ENCODE measurements at regions not wholly inside any gene's neighbourhood (a gene's known extent, or its start where the extent isn't known, plus 50 kb on each side); places are given as distances from the start of the nearest gene placed in this dataset.

DNA sequence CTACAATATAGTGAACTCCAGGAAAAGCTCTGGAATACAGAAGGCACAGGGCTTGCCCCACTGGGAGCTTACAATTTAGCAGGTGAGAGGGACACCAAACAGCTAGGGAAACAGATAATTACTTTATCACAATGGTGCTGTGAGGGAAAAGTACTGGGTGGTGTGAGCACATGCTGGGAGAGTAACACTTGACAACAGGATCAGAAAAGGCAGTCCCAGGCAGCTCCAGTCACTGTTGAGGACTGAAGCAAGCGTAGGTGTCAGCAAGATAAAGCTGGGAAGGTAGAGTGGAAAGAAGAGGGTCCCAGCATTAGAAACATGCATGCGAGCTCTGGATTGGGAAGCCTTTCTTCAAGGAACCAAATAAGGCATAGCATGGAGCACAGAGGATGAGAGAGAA is 296.0 kb downstream of the ATPSCKMT start:
- no peak overlapping the region for H3K4me3 ChIP-seq
- no peak overlapping the region for H3K4me3 Mint-ChIP-seq
- peaks cover 15% of the 10 kb centered on the region for H3K4me1 Mint-ChIP-seq
- no peak for TF ChIP-seq EZH2 (IDR thresholded peaks at IDR 0.05)
- H3K36me3 ChIP-seq: no peaks in the 10 kb centered on the region
- no peak overlapping the region for H2AFZ ChIP-seq (replicated peaks)
- no peaks in the 10 kb centered on the region for H3K9me3 ChIP-seq (ENCODE audit: low read depth)
- no peak overlapping the region for H3K27ac ChIP-seq
- no peaks in the 10 kb centered on the region for H4K20me1 ChIP-seq (ENCODE audit: low read depth)
- no peaks in the 10 kb centered on the region for H3K36me3 Mint-ChIP-seq
- H3K9me3 Mint-ChIP-seq: peaks cover 3% of the 10 kb centered on the region
- no peaks in the 10 kb centered on the region for H3K27me3 ChIP-seq
- H3K79me2 ChIP-seq (ENCODE audit: low read depth): no peaks in the 10 kb centered on the region
- H3K27ac Mint-ChIP-seq: peak overlapping the region; percentile 39
- H3K4me1 ChIP-seq: no peaks in the 10 kb centered on the region
- no peak overlapping the region for H3K4me2 ChIP-seq
- no peak for DNase-seq (ENCODE audit: low spot score)
- H3F3A ChIP-seq (ENCODE audit: low read depth): no peaks in the 10 kb centered on the region
- no peaks in the 10 kb centered on the region for H3K27me3 Mint-ChIP-seq (ENCODE audit: insufficient read depth, low read depth)
- H3K9ac ChIP-seq: no peak overlapping the region

- Histone ChIP-seq H3K9me3 (ENCODE audit: low read depth) (no peaks in the 10 kb centered on the region), H3K36me3 (no peaks in the 10 kb centered on the region), H3K4me2 (no peak overlapping the region), H3F3A (ENCODE audit: low read depth) (no peaks in the 10 kb centered on the region), H3K4me1 (peaks cover 4% of the 10 kb centered on the region), H3K27ac (no peak overlapping the region), H3K9ac (no peak overlapping the region), H3K79me2 (ENCODE audit: low read depth) (no peaks in the 10 kb centered on the region), H2AFZ (replicated peaks) (no peak overlapping the region), H3K27me3 (no peaks in the 10 kb centered on the region), H3K4me3 (no peak overlapping the region), H4K20me1 (ENCODE audit: low read depth) (no peaks in the 10 kb centered on the region)
- DNase-seq (ENCODE audit: low spot score): no peak
- peak overlapping the region; percentile 47 for H3K27ac Mint-ChIP-seq
- H3K4me3 Mint-ChIP-seq: no peak overlapping the region
- H3K4me1 Mint-ChIP-seq: peaks cover 21% of the 10 kb centered on the region
- H3K9me3 Mint-ChIP-seq: peaks cover 3% of the 10 kb centered on the region
- H3K27me3 Mint-ChIP-seq (ENCODE audit: insufficient read depth, low read depth): peaks cover 2% of the 10 kb centered on the region
- TF ChIP-seq EZH2 (IDR thresholded peaks at IDR 0.05): no peak
- no peak for TF ChIP-seq EZH2phosphoT487 (IDR thresholded peaks at IDR 0.05)
- no peak for TF ChIP-seq CTCF (IDR thresholded peaks at IDR 0.05)
- H3K36me3 Mint-ChIP-seq: no peaks in the 10 kb centered on the region
Observed at GRCh38 chr5:9951865-9952516, 297.7 kb downstream of the ATPSCKMT start.

DNA sequence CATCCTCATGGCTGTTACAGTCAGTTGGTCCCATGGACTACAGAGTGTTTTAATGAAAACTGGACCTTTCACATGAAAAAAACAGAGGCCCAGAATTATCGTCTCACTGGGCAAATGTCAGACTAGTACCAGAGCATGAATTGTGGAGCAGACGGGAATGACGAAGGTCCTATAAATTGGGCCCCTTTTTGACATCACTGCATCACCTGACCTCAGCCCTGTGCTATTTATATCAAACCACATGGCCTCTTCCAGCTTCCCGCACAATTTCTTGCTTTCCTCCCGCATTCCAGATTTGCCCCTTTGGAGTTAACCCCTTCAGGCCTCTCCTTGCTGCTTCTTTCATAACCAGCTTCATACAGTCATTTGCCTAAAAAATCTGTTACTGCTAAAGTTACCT is 301.7 kb downstream of the ATPSCKMT start:
- peaks cover 3% of the 10 kb centered on the region for H3K9me3 Mint-ChIP-seq
- Histone ChIP-seq H3K4me3 (no peak overlapping the region), H3F3A (ENCODE audit: low read depth) (no peaks in the 10 kb centered on the region), H3K79me2 (ENCODE audit: low read depth) (no peaks in the 10 kb centered on the region), H3K9me3 (ENCODE audit: low read depth) (no peaks in the 10 kb centered on the region), H4K20me1 (ENCODE audit: low read depth) (no peaks in the 10 kb centered on the region), H3K4me1 (peaks cover 4% of the 10 kb centered on the region), H2AFZ (replicated peaks) (no peak overlapping the region), H3K27ac (no peak overlapping the region), H3K27me3 (no peaks in the 10 kb centered on the region), H3K4me2 (no peak overlapping the region), H3K36me3 (no peaks in the 10 kb centered on the region), H3K9ac (no peak overlapping the region)
- TF ChIP-seq CTCF (IDR thresholded peaks at IDR 0.05) (no peak), EZH2 (IDR thresholded peaks at IDR 0.05) (no peak), EZH2phosphoT487 (IDR thresholded peaks at IDR 0.05) (no peak)
- H3K36me3 Mint-ChIP-seq: no peaks in the 10 kb centered on the region
- peaks cover 5% of the 10 kb centered on the region for H3K27me3 Mint-ChIP-seq (ENCODE audit: insufficient read depth, low read depth)
- peaks cover 26% of the 10 kb centered on the region for H3K4me1 Mint-ChIP-seq
- H3K4me3 Mint-ChIP-seq: no peak overlapping the region
- H3K27ac Mint-ChIP-seq: no peak overlapping the region
- DNase-seq (ENCODE audit: low spot score): no peak

DNA sequence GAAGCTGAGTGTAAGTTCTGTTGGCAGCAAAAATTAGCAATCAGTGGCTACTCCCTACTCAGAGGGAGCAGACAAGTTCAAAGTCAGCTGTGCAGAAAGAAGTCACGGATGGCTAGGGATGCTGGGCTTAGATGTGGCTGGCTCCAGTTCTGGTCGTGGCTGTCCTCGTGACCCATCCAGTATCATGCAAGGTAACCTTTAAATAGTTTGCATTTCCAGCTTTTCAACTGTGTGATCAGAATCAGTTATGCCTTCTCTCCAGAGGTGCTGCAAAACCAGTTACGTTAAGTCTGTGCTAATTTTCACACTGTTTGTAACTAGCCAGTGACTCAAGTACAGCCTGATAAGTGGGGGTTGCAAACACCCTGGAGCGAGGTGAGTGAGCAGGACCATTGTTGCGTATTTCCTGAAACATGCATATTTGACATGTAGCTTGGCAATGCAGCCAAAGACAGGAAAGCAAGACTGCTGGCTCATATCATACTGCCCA is 302.4 kb downstream of the ATPSCKMT start:
- H3K27me3 Mint-ChIP-seq (ENCODE audit: insufficient read depth, low read depth): peaks cover 5% of the 10 kb centered on the region
- H3K27ac Mint-ChIP-seq: no peak overlapping the region
- peaks cover 26% of the 10 kb centered on the region for H3K4me1 Mint-ChIP-seq
- Histone ChIP-seq H3K27ac (no peak overlapping the region), H3K4me2 (no peak overlapping the region), H3K9ac (no peak overlapping the region), H3K27me3 (no peaks in the 10 kb centered on the region), H2AFZ (replicated peaks) (no peak overlapping the region), H4K20me1 (ENCODE audit: low read depth) (no peaks in the 10 kb centered on the region), H3K4me1 (peaks cover 4% of the 10 kb centered on the region), H3F3A (ENCODE audit: low read depth) (no peaks in the 10 kb centered on the region), H3K9me3 (ENCODE audit: low read depth) (no peaks in the 10 kb centered on the region), H3K36me3 (no peaks in the 10 kb centered on the region), H3K79me2 (ENCODE audit: low read depth) (no peaks in the 10 kb centered on the region), H3K4me3 (no peak overlapping the region)
- H3K36me3 Mint-ChIP-seq: no peaks in the 10 kb centered on the region
- no peak for DNase-seq (ENCODE audit: low spot score)
- peaks cover 3% of the 10 kb centered on the region for H3K9me3 Mint-ChIP-seq
- H3K4me3 Mint-ChIP-seq: no peak overlapping the region
- TF ChIP-seq EZH2phosphoT487 (IDR thresholded peaks at IDR 0.05) (no peak), CTCF (IDR thresholded peaks at IDR 0.05) (no peak), EZH2 (IDR thresholded peaks at IDR 0.05) (no peak)

All from neural progenitor cell (in vitro differentiated cells).